ENCODE measurements at regions not wholly inside any gene's neighbourhood (a gene's known extent, or its start where the extent isn't known, plus 50 kb on each side); places are given as distances from the start of the nearest gene placed in this dataset.
"Not testable (repeated sequence)": the region's sequence is repeated elsewhere in the genome, so short reads cannot be mapped to it uniquely, and the experiment has no call there.

DNA sequence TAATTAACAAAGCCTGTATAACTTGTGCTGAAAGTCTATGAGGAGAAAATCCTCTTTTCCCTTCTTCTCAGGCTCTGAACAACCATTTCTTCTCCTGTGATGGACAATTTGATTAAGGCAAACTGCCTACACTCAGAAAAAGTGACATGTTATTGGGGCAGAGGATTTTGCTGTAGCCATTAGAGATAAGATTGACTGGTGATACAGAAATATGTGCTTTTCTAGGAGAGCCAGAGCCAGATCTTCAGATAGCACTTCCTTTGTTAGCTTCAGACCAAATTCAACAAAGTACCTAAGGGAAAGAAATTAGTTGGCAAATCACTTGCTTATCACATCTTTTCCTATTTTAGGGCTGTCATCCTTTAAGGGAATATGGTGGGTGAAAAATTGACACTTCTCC, 259.9 kb downstream of the ARPP21 start:
- H3K27me3 ChIP-seq (ENCODE audit: control insufficient read depth in 3 of 3, insufficient read depth in 3 of 3, low read length in 3 of 3) = no peaks in the 10 kb centered on the region
- H3K4me3 ChIP-seq (ENCODE audit: low read depth in 1 of 3, low read length in 3 of 3) = no peak overlapping the region
- no peaks in the 10 kb centered on the region for H3K9me3 ChIP-seq (ENCODE audit: control insufficient read depth in 2 of 2, insufficient read depth in 1 of 2, low read depth in 1 of 2, low read length in 1 of 2)
- H3K36me3 ChIP-seq (ENCODE audit: control insufficient read depth in 3 of 3, insufficient read depth in 2 of 3, low read depth in 1 of 3, low read length in 3 of 3) = no peaks in the 10 kb centered on the region
- H3K27ac ChIP-seq (ENCODE audit: low read depth in 1 of 3, low read length in 2 of 3) = no peak overlapping the region
- DNase-seq (no peak), FAIRE-seq (no peak)
- H3K4me1 ChIP-seq (ENCODE audit: control insufficient read depth in 3 of 3, insufficient read depth in 2 of 3, low read depth in 1 of 3, low read length in 2 of 3) = no peaks in the 10 kb centered on the region

DNA sequence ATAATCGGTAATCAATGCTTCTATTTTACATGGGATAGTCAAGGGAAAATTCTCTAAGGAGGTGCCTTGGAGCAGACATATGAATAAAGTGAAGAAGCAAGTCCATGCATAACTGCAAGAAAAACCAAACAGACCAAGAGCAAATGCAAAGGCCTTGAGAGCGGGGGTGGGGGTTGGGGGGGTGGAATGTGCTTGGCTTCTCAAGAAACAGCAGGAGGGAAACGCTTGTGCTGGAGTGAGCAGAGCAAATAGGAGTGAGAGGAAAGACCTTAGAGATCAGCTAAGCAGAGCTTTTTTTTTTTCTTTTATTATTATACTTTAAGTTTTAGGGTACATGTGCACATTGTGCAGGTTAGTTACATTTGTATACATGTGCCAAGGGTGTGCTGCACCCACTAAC, 260.8 kb downstream of the ARPP21 start:
- Histone ChIP-seq H3K27ac (ENCODE audit: low read depth in 1 of 3, low read length in 2 of 3) (no peak overlapping the region), H3K36me3 (ENCODE audit: control insufficient read depth in 3 of 3, insufficient read depth in 2 of 3, low read depth in 1 of 3, low read length in 3 of 3) (no peaks in the 10 kb centered on the region), H3K27me3 (ENCODE audit: control insufficient read depth in 3 of 3, insufficient read depth in 3 of 3, low read length in 3 of 3) (no peaks in the 10 kb centered on the region), H3K4me1 (ENCODE audit: control insufficient read depth in 3 of 3, insufficient read depth in 2 of 3, low read depth in 1 of 3, low read length in 2 of 3) (no peaks in the 10 kb centered on the region), H3K4me3 (ENCODE audit: low read depth in 1 of 3, low read length in 3 of 3) (no peak overlapping the region), H3K9me3 (ENCODE audit: control insufficient read depth in 2 of 2, insufficient read depth in 1 of 2, low read depth in 1 of 2, low read length in 1 of 2) (no peaks in the 10 kb centered on the region)
- FAIRE-seq (no peak), DNase-seq (no peak)
- whole genome bisulfite sequencing, 3 donors = 78 to 90% (median 84%) methylated on average over 3 of the region's 3 CpGs

DNA sequence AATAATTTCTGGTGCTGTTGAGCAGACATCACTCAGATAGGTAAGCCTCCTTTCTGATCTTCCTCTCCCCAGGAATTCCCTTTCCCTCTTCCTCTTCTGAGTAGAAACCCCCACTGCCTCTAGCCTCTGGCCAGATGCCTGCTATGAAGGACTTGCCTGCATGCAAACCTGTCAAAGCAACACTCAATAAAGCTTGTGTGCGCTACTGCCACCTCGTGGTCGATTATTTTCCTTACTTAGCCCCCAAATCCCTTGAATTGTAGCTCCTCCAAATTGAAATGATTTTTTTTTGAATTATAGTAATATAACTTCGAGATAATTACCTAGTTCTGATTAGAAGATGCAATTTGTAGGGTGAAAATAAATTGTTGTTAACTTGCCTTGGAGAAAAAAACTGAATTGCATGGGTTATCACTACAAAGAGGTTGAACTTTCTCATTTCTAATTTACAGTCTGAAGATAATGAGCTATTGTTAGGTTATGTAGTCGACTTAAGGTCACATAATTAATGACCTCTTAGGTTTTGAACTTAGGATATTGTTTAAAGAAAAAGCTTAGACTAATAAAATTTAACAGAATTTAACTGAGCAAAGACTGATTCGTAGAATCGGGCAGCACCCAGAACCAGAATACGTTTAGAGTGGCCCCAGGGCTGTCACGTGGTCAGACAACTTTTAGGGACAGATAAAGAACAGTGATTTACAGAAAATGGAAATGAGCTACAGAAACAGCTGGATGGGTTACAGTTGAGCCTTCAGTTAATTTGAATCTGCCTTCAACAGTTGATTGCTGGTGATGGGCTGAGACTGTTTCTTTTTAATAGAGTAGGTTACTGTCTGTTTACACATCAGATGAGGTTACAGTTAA, 269.3 kb downstream of the ARPP21 start:
- Histone ChIP-seq H3K27ac (ENCODE audit: low read depth in 1 of 3, low read length in 2 of 3) (no peak overlapping the region), H3K9me3 (ENCODE audit: control insufficient read depth in 2 of 2, insufficient read depth in 1 of 2, low read depth in 1 of 2, low read length in 1 of 2) (no peaks in the 10 kb centered on the region), H3K27me3 (ENCODE audit: control insufficient read depth in 3 of 3, insufficient read depth in 3 of 3, low read length in 3 of 3) (no peaks in the 10 kb centered on the region), H3K36me3 (ENCODE audit: control insufficient read depth in 3 of 3, insufficient read depth in 2 of 3, low read depth in 1 of 3, low read length in 3 of 3) (no peaks in the 10 kb centered on the region), H3K4me3 (ENCODE audit: low read depth in 1 of 3, low read length in 3 of 3) (no peak overlapping the region), H3K4me1 (ENCODE audit: control insufficient read depth in 3 of 3, insufficient read depth in 2 of 3, low read depth in 1 of 3, low read length in 2 of 3) (no peaks in the 10 kb centered on the region)
- no peak for FAIRE-seq
- peak; percentile 52 to 72 for DNase-seq
- WGBS, 3 donors = 27 to 36% (median 27%) methylated on average over 9 of the region's 9 CpGs

DNA sequence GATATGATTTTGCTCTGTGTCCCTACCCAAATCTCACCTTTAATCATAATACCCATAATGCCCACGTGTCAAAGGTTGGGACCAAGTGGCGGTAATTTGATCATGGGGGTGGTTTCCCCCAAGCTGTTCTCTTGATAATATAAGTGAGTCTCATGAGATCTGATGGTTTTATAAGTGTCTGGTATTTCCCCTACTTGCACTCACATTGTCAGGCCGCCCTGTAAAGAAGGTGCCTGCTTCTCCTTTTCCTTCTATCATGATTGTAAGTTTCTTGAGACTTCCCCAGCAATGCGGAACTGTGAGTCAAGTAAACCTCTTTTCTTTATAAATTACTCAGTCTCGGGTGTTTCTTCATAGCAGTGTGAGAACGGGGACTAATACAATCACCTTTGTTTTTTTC, 279.8 kb downstream of the ARPP21 start:
- Histone ChIP-seq H3K27ac (ENCODE audit: low read depth in 1 of 3, low read length in 2 of 3) (no peak overlapping the region), H3K36me3 (ENCODE audit: control insufficient read depth in 3 of 3, insufficient read depth in 2 of 3, low read depth in 1 of 3, low read length in 3 of 3) (no peaks in the 10 kb centered on the region), H3K4me3 (ENCODE audit: low read depth in 1 of 3, low read length in 3 of 3) (no peak overlapping the region), H3K27me3 (ENCODE audit: control insufficient read depth in 3 of 3, insufficient read depth in 3 of 3, low read length in 3 of 3) (no peaks in the 10 kb centered on the region), H3K4me1 (ENCODE audit: control insufficient read depth in 3 of 3, insufficient read depth in 2 of 3, low read depth in 1 of 3, low read length in 2 of 3) (no peaks in the 10 kb centered on the region), H3K9me3 (ENCODE audit: control insufficient read depth in 2 of 2, insufficient read depth in 1 of 2, low read depth in 1 of 2, low read length in 1 of 2) (peaks cover 0 to 15% of the 10 kb centered on the region in 2 donors)
- no peak for FAIRE-seq
- no peak for DNase-seq
- WGBS, 3 donors = 80 to 87% (median 80%) methylated on average over 6 of the region's 6 CpGs

DNA sequence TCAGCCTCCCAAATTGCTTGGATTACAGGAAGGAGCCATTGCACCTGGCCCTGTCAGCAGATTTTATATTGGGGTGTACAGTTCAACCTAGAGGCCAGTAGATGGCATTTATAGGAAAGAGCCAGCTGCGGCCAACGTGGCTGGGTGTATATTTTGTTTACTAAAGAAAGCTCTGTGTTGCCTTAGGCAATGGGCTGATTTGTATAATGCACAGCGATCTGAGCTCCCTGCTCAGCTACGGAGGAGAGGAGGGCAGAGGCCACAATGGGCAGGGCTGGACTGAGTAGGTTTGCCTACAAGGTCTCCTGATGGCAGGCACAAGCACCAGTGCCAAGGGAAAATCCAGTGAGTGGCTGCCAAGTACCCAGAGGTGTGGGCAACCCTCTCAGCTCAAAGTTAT, 282.4 kb downstream of the ARPP21 start:
- Histone ChIP-seq H3K4me3 (ENCODE audit: low read depth in 1 of 3, low read length in 3 of 3) (no peak overlapping the region), H3K9me3 (ENCODE audit: control insufficient read depth in 2 of 2, insufficient read depth in 1 of 2, low read depth in 1 of 2, low read length in 1 of 2) (peaks cover 0 to 15% of the 10 kb centered on the region in 2 donors), H3K27ac (ENCODE audit: low read depth in 1 of 3, low read length in 2 of 3) (no peak overlapping the region), H3K36me3 (ENCODE audit: control insufficient read depth in 3 of 3, insufficient read depth in 2 of 3, low read depth in 1 of 3, low read length in 3 of 3) (no peaks in the 10 kb centered on the region), H3K27me3 (ENCODE audit: control insufficient read depth in 3 of 3, insufficient read depth in 3 of 3, low read length in 3 of 3) (no peaks in the 10 kb centered on the region), H3K4me1 (ENCODE audit: control insufficient read depth in 3 of 3, insufficient read depth in 2 of 3, low read depth in 1 of 3, low read length in 2 of 3) (no peaks in the 10 kb centered on the region)
- DNase-seq (no peak), FAIRE-seq (no peak)
- WGBS, 3 donors = 79 to 85% (median 81%) methylated on average over 4 of the region's 4 CpGs

DNA sequence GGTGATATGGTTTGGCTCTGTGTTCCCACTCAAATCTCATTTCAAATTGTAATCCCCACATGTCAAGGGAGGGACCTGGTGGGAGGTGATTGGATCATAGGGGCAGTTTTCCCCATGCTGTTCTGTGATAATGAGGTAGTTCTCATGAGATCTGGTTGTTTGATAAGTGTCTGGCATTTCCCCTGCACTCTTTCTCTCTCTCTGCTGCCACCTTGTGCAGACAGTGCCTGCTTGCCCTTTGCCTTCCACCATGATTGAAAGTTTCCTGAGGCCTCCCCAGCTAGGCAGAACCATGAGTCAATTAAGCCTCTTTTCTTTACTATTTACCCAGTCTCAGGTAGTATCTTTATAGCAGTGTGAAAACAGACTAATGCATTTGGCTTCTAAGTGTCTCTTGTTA, 284.7 kb downstream of the ARPP21 start:
- H3K27me3 ChIP-seq (ENCODE audit: control insufficient read depth in 3 of 3, insufficient read depth in 3 of 3, low read length in 3 of 3); H3K4me3 ChIP-seq (ENCODE audit: low read depth in 1 of 3, low read length in 3 of 3); H3K36me3 ChIP-seq (ENCODE audit: control insufficient read depth in 3 of 3, insufficient read depth in 2 of 3, low read depth in 1 of 3, low read length in 3 of 3); FAIRE-seq; H3K4me1 ChIP-seq (ENCODE audit: control insufficient read depth in 3 of 3, insufficient read depth in 2 of 3, low read depth in 1 of 3, low read length in 2 of 3); H3K27ac ChIP-seq (ENCODE audit: low read depth in 1 of 3, low read length in 2 of 3): not testable (repeated sequence)
- H3K9me3 ChIP-seq (ENCODE audit: control insufficient read depth in 2 of 2, insufficient read depth in 1 of 2, low read depth in 1 of 2, low read length in 1 of 2) = peaks cover 0 to 15% of the 10 kb centered on the region in 2 donors
- DNase-seq = peak in 1 of 2 donors; percentile 7

DNA sequence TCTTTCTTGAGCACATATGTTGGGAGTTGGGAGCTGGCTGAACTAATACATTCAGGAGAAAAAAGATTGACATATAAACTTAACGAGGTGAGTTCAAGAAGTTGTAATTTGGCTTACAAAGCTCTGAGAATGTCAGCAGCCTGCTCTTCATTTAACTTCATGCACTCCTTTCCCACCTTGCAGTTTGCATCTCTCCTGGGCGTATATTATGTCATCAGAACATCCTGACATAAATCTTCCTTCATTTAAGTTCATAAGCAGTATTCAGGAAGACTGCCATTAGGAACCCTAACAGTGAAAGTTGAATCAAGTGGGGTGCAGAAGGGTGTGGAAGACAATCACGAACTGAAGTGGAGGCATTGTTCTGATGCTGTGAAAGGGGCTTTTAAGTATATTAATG, 288.1 kb downstream of the ARPP21 start:
- H3K4me3 ChIP-seq (ENCODE audit: low read depth in 1 of 3, low read length in 3 of 3) = no peak overlapping the region
- no peak for FAIRE-seq

DNA sequence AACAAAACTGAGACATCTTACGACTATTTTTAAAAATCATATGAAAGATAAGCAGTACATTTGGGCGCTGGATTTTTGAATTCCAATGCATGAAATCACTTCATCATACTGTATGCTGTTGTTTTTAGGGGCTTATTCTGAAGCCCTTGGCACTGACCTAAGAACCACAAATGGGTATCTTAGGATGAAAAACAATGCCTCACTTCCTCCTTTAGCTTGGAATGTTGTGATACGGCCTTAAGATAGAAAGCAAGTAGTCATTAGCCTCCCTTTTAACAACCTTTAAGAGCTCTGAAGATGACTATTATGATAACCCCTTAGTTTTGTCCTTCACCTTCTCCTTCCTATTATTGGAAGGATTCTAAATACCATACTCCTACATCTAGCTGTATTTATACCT, 289.8 kb downstream of the ARPP21 start:
- no peak for FAIRE-seq

More for the DNA sequence above, 288.1 kb downstream of the ARPP21 start:
- H3K36me3 ChIP-seq (ENCODE audit: control insufficient read depth in 3 of 3, insufficient read depth in 2 of 3, low read depth in 1 of 3, low read length in 3 of 3) = no peaks in the 10 kb centered on the region
- H3K27ac ChIP-seq (ENCODE audit: low read depth in 1 of 3, low read length in 2 of 3) = no peak overlapping the region
- WGBS, 3 donors = 57 to 79% (median 70%) methylated on average over 3 of the region's 3 CpGs
- H3K4me1 ChIP-seq (ENCODE audit: control insufficient read depth in 3 of 3, insufficient read depth in 2 of 3, low read depth in 1 of 3, low read length in 2 of 3) = no peaks in the 10 kb centered on the region
- DNase-seq = no peak
- H3K27me3 ChIP-seq (ENCODE audit: control insufficient read depth in 3 of 3, insufficient read depth in 3 of 3, low read length in 3 of 3) = no peaks in the 10 kb centered on the region
- peaks cover 0 to under 1% of the 10 kb centered on the region in 2 donors for H3K9me3 ChIP-seq (ENCODE audit: control insufficient read depth in 2 of 2, insufficient read depth in 1 of 2, low read depth in 1 of 2, low read length in 1 of 2)

DNA sequence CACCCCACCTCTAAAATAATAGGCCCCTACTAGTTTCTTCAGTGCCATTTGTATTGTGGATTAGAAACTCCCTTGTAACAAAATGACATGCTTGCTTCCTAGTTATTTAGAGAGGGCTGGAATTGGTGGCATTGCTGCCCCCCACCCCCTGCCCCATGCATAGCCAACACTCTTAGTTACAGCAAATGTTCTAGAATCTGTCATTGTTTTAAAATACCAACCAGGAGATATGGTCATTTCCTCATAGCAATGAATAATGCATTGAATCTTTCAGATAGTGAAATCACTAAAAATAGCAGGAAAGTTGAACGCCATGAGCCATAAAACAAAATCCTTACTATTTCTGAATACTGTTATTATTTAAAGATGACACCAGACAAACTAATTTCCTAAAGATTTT, 292.5 kb downstream of the ARPP21 start:
- H3K27me3 ChIP-seq (ENCODE audit: control insufficient read depth in 3 of 3, insufficient read depth in 3 of 3, low read length in 3 of 3) = no peaks in the 10 kb centered on the region
- 26 to 54% (median 37%) methylated on average over 1 of the region's 1 CpG for WGBS, 3 donors
- FAIRE-seq (no peak), DNase-seq (no peak)
- no peaks in the 10 kb centered on the region for H3K36me3 ChIP-seq (ENCODE audit: control insufficient read depth in 3 of 3, insufficient read depth in 2 of 3, low read depth in 1 of 3, low read length in 3 of 3)
- H3K4me3 ChIP-seq (ENCODE audit: low read depth in 1 of 3, low read length in 3 of 3) = no peak overlapping the region
- no peaks in the 10 kb centered on the region for H3K4me1 ChIP-seq (ENCODE audit: control insufficient read depth in 3 of 3, insufficient read depth in 2 of 3, low read depth in 1 of 3, low read length in 2 of 3)
- H3K27ac ChIP-seq (ENCODE audit: low read depth in 1 of 3, low read length in 2 of 3) = no peak overlapping the region
- no peaks in the 10 kb centered on the region for H3K9me3 ChIP-seq (ENCODE audit: control insufficient read depth in 2 of 2, insufficient read depth in 1 of 2, low read depth in 1 of 2, low read length in 1 of 2)

More for the DNA sequence above, 289.8 kb downstream of the ARPP21 start:
- no peak overlapping the region for H3K4me3 ChIP-seq (ENCODE audit: low read depth in 1 of 3, low read length in 3 of 3)
- H3K36me3 ChIP-seq (ENCODE audit: control insufficient read depth in 3 of 3, insufficient read depth in 2 of 3, low read depth in 1 of 3, low read length in 3 of 3) = no peaks in the 10 kb centered on the region
- no peak overlapping the region for H3K27ac ChIP-seq (ENCODE audit: low read depth in 1 of 3, low read length in 2 of 3)
- H3K9me3 ChIP-seq (ENCODE audit: control insufficient read depth in 2 of 2, insufficient read depth in 1 of 2, low read depth in 1 of 2, low read length in 1 of 2) = no peaks in the 10 kb centered on the region
- 71 to 82% (median 77%) methylated on average over 3 of the region's 3 CpGs for WGBS, 3 donors
- H3K4me1 ChIP-seq (ENCODE audit: control insufficient read depth in 3 of 3, insufficient read depth in 2 of 3, low read depth in 1 of 3, low read length in 2 of 3) = no peaks in the 10 kb centered on the region
- DNase-seq = no peak
- H3K27me3 ChIP-seq (ENCODE audit: control insufficient read depth in 3 of 3, insufficient read depth in 3 of 3, low read length in 3 of 3) = no peaks in the 10 kb centered on the region

Measured in small intestine (tissue), 7 donors.